ENCODE measurements at regions not wholly inside any gene's neighbourhood (a gene's known extent, or its start where the extent isn't known, plus 50 kb on each side); places are given as distances from the start of the nearest gene placed in this dataset.

DNA sequence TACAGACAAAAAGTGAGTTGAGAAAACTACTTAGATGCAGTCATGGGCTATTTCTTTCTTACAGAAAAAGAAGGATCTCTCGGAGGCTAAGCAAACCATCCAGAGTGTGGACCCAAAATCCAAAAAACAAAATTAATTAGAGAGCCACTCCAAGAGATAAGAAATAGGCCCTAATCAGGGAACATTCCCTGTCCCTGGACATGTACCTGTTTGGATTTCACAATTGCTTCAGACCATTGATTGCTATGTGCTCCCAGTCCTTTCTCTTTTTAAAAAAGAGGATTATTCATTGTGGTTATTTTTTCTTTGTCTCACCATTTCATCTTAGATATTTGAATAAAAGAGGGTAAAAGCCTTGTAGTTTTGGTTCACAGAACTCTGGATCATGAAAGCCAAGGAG, 549.9 kb downstream of the ETNK1 start:
- DNase-seq: no peak

DNA sequence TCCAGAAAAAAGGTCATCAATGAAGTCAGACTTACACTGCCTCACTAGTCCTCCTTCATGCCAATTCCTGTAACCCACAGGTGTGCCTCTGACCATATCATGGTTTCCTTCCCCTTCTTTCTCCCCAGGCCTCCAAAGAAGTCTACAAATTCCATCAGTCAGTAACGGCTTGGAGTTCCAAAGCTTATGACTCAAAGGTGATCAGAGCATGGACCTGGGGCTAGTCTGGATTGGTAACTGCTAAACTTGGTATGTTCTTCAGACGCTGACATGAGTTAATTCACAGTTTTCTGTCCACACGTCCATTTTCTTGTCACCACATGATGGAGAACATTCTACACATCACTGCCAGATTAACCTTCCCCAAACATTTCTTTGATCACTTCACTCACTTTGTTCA, 560.4 kb downstream of the ETNK1 start:
- DNase-seq: no peak

DNA sequence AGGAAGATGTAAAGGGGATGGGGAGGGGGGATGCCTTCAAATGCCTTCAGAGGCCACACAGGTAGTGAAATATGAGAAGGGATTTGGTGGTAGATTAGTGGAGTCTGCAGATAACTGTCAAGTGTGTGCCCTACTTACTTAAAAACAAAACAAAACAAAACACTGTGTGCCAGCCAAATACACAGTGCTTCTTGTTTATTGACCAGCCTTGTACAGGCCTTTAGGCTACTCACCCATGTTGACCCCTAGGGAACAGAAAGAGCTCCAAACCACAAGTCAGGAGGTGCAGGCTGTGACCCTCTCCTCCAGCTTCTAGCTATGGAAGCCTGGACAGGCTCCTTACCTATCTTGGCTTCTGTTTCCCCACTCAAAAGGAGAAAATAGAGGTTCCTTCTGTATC, 562.0 kb downstream of the ETNK1 start:
- no peak for DNase-seq

DNA sequence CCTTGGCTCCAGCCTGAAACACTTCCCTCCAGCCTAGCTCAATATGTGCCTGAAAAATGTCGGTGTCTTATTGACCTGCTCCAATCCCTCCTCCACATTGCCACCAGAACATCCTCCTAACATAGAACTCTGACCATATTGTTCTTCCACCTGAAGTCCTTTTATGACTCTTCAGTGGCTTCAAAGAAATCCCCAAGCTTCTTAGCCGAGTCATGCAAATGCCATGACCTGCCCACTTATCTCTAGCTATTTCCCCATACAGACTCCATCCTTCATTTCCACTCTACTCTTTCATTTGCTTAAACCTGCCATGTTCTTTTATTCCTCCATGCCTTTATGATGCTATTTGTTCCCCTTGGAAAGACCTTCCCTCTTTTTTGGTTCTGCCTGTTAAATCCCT, 568.6 kb downstream of the ETNK1 start:
- DNase-seq: no peak

DNA sequence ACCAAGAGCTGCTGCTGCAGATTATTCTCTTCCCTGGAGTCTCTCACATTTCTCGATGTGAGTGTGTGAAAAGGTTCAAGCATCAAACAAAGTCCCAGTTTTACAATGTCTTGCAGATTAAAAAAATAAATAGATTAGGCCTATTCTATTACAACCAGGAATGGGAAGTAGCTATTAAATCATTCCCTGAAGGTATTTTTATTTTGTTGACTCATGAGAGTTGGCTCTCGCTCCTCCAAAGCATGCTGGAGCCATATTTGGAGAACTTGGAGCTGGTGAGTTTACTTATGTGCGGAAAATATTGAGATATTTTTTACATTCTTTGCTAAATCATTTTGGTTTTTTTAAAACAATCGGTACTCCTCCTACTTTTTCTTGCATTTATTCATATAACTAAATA, 572.3 kb downstream of the ETNK1 start:
- DNase-seq: peak in 1 of 3 donors; percentile 10

DNA sequence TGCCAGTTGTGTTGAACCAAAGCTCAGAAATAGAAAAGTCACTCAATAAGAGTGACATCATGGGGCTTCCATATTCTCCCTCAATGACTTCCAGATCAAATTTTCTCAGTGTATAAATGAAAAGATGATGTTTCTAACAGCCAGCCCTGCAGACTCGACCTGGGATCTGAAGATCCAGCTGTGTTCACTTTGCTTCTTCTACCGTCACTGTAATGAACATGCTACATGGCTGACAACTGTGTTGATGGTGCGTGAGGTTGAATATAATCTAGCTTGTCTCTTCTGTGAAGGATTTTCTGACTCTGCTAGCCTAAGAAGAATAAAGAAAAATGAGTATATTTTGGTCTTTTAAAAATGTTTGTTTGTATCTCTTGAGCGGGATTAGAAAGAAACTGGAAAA, 577.8 kb downstream of the ETNK1 start:
- DNase-seq: no peak

DNA sequence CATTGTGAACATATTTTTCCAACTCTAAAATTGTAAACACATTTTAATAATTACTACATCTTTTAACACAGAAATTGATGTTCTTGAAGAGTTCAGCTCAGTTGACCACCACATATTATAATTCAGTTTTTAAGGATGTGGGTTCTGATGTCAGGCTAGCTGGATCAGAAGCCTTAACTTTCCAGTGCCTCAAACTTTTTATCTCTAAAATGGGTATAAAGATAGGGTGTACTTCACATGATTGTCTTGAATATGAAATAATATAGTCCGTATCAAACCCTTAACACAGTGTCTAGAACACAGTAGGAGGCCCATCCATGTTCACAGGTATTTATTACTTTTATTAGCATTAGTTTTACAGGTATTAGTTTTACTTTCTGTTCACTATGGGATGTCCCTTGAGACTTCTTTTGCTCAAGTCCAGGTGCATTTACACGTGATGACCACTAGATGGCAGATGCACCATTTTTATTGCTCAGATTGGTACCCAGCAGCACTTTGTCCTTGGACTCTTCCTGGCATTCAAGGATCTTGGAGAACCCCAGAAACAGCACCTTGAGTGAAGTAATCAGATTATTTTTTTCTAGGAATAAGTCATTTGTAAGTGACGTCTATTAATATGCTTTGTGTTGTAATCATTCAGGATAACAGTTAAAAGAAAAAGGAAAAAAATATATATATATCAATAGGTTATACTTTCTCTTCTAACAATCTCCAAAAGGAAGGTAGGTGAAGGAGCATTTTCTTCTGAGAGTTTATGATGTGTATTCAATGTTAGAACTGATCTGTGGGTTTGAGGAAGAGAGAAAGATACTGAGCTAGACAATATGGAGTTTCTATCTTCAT, 580.2 kb downstream of the ETNK1 start:
- peak; percentile 23 to 67 (median 56) for DNase-seq

DNA sequence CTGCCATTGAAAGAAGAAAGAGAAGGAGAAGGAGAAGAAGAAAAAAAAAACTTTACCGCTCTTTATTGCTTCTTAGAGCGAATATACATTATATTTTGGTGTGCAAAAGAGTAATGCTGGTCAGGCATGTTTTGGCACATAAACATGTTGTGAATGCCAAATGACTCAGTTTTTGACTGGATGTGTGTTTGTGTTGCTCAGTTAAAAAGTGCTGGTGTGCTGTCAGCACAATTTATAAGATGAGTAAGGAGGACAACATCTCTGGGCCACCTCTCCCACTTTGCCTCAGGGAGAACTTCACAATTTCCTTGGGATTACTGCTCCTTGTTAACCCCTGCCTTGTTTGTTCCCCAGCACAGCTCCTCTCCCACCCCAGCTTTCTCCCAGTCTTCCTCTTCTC, 584.8 kb downstream of the ETNK1 start:
- no peak for DNase-seq

DNA sequence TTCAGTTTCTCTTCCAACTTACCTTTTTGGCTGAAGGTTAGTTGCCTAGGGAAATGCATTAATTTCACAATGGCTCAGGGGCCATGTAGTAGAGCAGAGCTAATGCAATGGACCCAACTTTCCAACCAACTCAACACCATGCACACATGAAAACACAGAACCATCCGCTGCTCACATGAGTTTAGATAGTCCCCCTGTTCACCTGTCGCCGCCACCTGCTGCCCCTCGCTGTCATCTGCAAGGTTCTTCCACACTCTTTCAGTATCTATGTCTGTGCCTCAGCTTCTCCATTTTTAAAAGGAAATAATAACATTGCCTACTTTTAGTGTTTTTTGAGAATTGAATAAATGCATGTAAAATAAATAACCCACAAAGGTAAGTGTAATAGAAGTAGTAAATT, 585.6 kb downstream of the ETNK1 start:
- no peak for DNase-seq

DNA sequence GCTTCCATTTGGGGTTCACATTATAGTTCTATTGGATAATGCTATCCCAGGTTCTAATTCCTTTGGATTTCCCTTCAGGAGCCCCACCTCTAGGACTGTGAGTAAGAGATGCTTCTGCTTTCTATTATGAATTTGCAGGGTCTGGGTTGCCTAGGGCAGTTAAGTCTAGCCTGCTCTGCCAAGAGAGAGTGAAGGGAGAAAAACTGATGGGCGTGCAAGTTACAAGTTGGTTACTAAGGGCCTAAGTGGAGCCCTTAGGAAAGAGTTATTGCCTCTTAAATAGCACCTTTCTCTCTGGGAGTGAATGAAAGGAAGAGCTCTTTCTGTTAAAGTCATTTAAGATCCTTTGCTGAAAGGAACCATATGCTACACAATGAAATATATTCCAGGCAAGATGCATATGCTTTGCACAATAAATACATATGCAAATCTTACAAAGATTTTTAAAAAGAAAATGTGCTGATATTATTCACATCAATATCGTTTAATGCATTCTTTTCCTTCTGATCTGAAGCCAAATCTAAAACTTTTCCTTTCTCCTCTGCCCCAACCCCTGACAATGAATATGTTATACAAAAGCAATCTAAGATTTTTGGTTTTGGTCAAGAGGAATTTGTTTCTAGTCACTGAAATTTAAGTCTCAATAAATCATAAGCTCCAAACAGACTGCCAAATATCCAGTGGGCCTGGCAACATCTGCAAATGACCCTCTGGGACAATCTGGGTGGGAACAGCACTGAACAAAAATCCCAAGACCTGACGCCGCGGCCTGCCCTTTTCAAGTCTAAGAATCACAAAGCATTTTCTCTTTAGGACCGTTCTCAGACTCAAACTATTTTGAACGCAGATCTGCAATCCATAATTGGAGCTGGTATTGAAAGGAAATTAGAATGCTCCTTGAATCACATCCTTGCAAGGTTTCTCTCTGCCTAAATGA, 586.7 kb downstream of the ETNK1 start:
- peak in 2 of 3 donors; percentile 24 to 57 for DNase-seq

DNA sequence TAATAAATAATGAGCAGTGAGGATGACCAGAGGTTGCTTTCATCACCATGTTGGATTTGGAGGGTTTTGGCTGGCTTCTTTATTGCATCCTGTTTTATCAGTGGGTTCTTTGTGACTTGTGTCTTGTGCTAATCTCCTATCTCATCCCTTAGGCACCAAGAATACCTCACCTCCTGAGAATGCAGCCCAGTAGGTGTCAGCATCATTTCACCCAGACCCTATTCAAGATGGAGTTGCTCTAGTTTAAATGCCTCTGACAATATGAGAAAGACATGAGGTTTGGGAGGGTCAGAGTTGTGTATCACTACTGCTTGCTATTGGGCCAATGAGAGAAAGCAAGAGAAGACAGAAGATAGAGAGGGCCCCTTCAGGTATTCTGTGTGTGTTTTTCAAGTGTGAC, 592.2 kb downstream of the ETNK1 start:
- DNase-seq: no peak

DNA sequence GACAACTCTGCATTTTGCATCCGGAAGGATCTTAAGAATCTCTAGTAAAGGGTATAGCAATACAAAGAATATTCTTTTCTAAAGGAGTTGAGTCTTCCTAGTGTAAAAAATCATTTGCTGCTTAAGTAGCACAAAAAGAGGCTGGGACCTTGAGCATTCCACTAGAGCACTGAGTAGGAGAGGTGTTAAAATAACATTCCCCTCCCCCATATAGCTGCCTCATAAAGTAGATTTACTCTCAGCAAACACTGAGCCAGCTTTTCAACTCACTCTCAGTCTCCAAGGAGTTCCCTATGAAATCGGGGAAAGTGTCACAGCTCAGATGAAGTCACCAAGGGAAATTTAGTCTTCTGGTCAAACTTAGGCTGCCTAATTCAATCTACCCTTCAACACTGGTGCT, 592.7 kb downstream of the ETNK1 start:
- DNase-seq: no peak

DNA sequence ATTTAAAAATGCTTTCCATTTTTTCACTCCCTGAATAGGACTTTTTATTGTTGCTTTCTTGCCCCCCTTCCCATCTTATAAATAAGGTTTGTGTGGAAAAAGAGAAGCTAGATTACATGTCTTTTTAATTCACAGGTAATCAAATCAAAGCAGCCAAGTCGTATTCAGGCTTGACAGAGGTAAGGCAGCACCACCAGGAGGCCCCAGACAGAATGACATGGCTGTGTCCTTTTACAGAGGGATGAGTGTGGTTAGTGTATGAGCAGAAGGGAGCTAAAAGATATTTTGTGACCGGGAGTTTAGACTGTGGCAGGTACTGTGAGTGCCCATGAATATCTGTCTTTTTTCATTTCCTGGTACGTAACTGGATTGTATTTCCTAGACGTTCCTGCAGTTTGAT, 596.1 kb downstream of the ETNK1 start:
- no peak for DNase-seq

DNA sequence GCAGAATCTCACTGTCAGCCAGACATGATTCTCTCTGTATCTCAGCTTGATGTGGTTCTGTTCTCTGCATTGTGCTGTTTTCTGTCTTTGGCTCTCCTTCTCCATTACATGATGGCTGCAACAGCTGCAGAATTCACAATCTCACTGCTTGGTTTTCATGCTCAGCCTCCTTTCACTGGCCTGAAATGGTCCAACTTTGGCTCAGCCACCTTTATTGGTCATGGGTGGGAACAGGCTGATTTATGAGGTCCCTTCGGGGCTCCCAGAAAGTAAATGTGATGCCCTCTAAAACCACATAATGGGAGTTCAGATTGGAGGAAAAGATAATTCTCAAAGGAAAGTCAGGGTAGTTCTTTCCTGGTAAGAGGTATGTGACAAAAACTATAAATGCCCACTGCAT, 597.0 kb downstream of the ETNK1 start:
- no peak for DNase-seq

DNA sequence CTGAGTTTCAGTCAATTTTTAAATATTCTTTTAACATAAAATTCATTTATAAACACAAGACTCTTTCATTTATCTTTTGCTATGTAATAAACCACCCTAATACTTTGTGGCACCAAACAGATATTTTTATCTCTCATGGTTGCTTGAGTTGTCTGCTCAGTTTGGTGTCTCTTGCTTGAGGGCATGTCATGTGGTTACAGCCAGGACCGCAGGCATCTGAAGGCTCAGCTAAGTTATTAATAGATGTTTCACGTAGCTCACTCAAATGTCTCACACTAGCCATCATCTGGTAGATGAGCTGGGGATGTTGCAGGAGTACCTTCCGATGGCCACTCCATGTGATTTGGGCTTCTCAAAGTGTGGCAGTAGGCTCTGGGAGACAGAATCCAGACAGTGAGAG, 597.8 kb downstream of the ETNK1 start:
- DNase-seq: no peak

DNA sequence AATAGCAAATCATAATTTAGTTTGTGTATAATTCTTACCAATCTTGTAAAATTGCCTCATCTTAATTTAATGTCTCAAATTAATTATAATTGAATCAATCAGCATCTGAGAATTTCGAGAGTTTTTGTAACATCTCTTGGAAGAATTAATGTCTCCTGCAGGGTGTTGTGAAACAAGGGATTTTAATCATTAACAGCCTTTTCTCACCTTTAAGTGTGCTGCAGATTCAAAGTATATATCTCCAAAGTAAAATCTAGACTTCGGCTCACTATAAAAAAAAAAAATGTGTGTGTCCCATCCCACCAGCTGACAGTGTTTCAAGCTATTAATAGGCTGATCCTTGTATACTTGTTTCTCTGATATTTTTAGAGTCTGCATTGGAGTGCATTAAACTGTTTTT, 603.1 kb downstream of the ETNK1 start:
- DNase-seq: no peak

DNA sequence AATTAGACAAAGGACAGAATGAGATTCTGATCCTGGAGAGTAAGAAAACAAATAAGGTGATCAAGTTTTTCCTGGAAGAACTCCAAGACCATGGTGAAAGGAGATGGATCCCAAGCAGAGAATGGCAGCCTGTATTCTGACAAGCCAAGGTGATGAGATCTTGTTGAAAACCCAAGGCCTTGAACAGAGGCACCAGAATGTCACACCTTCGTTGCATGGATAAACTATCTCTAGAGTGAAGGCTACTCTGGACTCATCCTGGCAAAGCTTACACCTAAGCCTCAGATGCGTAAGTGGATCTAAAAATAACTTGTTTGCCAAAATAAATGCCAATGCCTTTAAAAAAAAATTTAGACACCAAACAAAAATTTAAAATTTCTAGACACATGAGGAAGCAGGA, 605.9 kb downstream of the ETNK1 start:
- DNase-seq: no peak

DNA sequence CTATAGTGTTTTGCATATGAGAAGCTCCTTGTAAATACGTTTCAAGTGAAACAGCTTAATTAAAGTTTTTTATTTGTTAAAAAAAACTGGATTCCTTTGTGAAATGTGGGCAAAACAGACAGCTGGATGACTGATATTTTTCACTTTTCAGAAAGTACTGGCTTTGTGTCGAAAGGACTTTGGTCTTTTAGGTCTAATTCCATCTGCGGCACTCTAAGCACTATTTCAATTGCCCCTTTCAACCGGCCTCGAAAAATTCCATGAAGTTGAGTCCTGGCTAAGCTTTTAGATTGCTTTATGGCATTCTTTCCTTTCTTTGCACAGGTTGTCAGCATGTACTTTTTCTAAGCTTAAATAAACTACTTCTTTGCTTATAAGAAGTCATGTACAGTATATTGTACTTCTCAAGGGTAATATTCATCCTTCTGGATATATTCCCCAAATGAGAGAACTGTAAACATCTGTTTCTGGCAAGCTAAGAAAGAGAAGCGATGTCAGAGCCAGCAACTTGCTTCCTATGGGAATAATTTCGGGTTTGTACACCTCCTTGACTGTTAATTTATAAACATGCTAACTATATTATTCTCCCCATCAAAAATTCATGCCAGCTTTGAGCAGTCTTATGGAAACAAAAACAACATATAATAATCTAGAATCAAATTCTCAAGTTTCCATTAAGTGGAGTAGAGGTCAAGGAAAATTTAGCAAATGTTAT, 611.3 kb downstream of the ETNK1 start:
- DNase-seq: peak in 1 of 3 donors; percentile 66

DNA sequence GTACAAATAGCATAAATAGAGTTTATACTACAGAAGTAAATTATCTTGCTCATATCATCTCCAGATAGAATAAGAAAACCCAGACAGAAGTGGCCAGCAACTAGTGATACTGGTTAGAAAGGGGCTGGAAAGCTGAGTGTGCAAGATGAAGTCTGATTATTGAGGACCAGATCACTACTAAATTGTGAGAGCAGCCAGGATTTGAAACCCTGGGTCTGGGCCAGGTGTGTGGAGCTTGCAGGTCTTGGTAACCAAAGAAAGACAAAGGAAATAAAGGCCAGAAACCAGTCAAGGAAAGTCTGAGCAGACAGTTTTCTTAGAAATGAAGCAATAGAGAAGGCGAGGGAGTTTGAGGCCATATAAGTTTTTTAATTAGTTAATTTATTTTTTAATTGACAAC, 611.8 kb downstream of the ETNK1 start:
- peak in 1 of 3 donors; percentile 52 for DNase-seq

DNA sequence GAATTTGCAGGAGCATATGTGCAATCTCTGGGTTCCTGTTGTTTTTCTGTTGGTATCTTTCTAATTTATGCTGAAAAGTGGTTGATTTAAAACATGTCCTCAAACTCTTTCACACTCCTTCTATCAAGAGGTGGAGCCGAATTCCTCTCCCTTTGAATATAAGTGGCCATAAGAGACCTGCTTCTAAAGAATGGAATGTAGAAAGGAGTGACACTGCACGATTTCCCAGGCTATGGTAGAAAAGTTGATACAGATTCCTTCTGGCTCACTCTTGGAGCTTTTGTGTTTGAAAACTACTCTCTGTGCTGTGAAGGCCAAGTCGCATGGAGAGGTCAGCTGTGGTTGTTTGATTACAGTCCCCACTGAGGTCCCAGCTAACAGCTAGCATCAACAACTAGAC, 613.2 kb downstream of the ETNK1 start:
- no peak for DNase-seq

DNA sequence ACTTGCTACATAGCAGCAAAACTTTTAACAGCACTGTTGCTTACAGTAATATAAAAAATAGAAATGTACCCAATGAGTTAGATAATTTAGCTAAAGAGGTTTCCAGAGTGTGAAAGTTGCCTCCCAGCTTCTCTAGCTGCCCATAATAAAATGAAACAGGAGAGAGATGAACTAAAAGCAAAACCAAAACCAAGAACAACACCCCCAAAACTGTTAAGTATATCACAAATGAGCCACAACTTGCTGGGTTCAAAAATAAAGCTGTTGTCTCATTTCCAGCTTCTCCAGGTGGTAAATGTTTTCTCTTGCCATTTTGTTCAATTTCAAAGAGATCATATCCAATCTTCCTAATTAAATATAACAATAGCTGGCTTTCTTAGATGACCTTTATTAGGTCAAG, 614.0 kb downstream of the ETNK1 start:
- DNase-seq: no peak

DNA sequence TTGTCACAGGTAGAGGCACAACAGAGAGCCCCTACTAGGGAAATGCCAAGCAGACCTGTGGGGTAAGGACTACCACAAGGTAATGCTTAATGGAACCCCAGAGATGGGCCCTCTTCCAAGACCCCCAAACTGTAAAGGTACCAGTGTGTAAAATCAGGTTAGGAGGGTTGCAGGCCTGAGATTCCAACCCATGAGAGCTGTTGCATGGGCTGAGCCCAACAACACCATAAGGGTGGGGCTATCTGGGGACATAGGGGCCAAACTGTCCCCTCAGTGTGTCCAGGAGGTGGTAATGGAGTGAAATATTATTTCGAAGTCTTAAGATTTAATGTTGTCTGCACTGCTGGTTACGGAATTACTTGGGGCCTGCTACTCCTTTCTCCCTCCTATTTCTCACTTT, 620.2 kb downstream of the ETNK1 start:
- DNase-seq: no peak
